Activated T-cell treated with anti-CD3 and anti-CD28 coated beads for 48 hours (primary cell): ENCODE measurements at regions not wholly inside any gene's neighbourhood (a gene's known extent, or its start where the extent isn't known, plus 50 kb on each side); places are given as distances from the start of the nearest gene placed in this dataset.

Experiments
- DNase-seq: peaks from one replicate; pipeline ENCODE4 v3.0.0-alpha.2; 2020; ENCODE audit warnings: low read depth

DNA sequence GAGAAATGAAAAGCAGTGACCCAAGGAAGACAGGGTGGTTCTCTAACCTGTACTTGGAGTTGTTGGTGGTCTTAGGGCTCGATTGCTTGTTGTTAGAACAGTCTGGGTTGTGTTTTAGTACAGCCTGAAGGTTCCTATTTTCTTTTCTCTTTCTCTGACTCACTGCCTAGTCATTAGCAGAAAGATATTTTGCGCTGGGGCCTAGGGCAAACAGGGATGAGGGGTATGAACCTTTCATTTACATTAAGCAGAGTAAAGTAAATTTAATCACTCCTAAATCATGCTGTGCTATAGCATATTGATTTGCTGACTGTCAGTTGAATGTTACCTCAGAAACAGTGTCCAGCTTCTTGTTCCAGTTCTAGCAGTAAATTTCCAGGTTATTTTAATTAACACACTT lies 197.2 kb downstream of the RWDD3 start:
- DNase-seq = no peak

DNA sequence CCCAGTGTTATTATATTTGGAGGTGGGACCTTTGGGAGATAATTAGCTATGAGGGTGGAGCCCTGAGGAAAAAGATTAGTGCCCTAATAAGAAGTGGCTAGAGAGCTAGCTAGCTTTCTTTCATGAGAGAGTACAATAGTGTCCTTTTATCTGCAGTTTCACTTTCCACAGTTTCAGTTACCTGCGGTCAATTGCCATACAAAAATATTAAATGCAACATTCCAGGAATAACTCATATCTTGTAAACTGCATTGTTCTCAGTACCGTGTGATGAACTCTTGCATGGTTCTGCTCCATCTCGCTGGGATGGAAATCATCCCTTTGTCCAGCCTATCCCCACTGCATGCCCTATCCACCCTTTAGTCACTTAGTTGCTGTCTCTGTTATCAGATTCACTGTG lies 201.6 kb downstream of the RWDD3 start:
- no peak for DNase-seq

DNA sequence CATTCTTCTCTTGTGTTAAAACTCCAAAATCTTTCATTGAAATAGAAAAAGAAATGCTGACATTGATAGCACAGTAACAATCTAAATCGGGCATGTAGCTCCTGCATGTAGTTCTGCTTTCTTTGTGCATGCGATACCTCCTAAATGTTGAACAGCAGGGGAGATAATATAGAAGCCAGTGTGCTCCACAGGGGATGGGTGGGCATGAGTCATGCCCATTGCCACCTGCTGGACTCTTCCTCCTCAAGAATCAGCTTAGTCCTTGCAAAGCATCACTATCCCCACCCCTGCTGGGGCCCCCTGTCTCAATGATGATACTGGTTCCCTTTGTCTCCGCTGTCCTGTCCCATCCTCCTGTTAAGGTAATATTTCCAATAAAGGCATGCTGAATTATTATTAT lies 203.0 kb downstream of the RWDD3 start:
- DNase-seq = no peak

- no peak for DNase-seq
These were observed 203.8 kb downstream of the RWDD3 start for GRCh38 chr1:95437781-95438180.

DNA sequence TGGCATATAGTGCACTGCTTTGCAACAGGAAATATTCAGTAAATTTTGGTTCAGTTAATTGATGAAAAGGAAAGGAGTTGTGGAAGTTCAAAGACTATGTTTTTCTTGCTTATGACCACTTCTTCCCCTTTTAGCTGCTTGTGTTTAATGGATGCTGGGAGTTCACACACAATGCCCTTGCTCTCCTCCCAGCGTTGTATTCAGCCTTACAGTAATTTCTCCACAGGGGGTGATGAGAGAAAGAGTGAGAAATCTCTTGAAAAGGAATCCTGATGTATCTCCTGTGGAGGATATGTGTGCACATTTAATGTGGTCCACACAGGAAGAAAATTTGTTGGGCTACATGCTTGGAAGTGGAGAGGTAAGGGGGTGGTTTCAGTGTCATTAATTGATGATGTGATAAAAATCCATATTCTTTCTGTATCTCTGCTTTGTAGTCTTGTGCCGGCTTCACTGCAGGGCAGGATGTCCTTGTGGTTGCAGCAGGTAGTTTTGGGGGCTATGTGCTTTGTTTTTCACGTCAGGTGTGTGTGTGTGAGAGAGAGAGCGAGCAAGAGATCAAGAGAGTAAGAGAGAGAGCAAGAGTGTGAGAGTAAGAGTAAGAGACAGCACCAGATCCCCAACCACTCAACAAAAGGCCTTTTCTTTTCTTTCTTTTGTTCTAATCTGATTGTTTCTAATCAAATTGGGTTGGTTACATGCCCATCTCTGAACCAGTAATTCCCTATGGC lies 204.4 kb downstream of the RWDD3 start:
- no peak for DNase-seq

- no peak for DNase-seq
These were observed 206.5 kb downstream of the RWDD3 start for GRCh38 chr1:95440511-95440910.

DNA sequence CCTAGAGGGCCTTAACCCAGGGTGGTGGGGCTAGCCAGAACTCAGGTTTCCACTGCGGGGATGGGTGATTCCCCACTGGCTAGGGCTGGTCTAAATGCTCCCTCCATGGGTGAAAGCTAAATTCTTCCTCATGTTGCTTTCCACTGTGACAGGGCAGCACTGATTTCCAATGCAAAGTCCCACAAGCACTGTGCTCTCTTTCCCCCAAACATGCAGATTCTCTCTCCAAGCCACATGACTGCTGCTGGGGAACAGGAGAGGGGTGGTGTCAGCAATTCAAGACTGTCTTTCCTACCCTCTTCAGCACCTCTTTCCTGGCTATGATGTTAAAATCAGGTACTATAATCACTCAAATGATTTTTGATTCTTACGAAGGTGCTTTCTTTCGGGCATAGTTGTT lies 215.5 kb downstream of the RWDD3 start:
- no peak for DNase-seq

DNA sequence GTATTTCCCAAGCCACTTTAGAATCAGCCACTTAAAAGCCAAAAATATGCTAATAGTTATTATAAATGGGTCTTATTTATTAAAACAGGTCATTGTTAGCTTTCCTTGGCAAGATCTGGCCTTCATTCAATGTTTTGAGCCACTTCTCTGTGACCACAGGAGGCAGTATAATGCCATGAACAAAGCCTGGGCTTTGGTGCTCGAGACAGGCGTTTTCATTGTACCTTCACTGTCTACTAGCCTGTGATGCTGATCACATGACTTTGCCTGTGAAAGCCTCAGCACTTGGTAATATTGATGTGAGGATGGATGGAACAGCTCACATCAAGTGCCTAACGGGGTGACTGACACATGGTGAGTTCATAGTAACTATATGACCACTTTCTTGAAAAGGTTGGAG lies 217.0 kb downstream of the RWDD3 start:
- DNase-seq = no peak

DNA sequence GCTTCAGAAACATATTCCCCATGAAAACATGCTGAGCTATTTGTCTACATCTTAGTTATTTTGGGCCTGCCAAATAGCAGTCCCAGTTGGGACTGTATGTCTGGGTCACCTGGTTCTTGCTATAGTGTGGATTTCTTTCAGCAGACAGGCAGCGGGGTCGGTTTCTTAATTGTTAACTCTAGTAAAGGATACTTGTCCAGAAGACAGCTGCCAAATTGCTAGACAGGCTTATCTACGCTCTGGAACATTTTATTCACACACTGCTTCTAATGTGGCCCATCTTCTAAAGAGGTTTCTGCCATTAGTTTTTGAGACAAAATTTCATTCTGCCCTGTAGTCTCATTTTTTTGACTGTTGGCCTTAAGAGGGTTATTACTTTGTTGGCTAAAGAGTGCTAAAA lies 217.9 kb downstream of the RWDD3 start:
- no peak for DNase-seq

- DNase-seq = no peak
These were observed 219.0 kb downstream of the RWDD3 start for GRCh38 chr1:95453053-95453452.

GRCh38 chr1:95467036-95467435 lies 233.0 kb downstream of the RWDD3 start:
- no peak for DNase-seq

DNA sequence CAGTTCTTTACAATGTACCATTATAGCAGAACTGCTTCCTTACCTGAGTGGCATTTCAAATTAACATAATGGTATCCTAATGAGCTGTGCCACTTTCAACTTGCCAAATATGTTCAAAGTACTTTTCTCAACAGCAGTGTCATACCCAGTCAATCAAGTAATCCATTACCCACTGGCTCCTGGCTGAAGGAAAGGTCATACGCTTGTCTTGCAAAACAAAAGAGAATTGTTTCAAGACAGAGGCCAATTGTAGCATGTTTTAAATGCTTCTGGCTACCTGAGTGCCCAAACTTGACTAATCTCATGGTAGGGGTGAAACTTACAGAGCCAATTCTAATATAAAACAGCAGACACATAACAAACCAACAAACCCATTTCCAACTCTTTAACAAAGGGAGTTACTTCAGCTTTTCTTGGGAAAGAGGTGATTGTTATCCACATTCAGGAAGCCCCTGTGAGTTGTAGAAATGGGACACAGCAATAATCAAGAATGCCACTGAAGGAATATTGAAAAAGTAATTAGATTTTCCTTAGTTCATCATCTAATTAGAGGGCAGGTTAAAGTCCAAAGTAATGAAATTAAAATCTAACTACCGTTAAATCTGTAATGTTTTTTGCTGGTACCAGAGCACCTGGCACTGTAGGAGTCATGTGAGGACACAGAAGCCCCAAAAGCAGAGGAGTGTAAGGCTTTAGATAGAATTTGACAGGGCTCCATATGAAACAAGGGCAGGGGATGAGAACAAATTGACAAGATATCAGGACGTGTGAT lies 241.9 kb downstream of the RWDD3 start:
- DNase-seq = no peak

DNA sequence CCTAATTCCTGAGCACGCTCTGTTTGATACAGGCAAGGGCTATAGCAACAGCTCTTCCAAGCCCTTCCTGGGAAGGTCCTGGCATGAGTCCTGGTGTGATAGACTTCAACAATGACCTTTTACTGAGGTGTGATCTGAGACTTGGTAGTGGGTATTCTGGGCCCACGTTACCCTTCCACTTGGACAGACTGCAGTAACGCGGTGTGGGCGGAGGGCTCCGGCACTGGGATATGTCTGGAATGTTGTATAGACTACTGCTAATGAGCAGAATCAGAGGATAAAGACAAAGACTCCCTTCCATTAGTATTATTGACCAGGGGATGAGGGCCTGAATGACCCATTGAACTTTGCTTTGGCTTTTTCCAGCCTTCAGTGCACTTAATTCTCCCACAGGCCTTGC lies 262.3 kb downstream of the RWDD3 start:
- DNase-seq = no peak

DNA sequence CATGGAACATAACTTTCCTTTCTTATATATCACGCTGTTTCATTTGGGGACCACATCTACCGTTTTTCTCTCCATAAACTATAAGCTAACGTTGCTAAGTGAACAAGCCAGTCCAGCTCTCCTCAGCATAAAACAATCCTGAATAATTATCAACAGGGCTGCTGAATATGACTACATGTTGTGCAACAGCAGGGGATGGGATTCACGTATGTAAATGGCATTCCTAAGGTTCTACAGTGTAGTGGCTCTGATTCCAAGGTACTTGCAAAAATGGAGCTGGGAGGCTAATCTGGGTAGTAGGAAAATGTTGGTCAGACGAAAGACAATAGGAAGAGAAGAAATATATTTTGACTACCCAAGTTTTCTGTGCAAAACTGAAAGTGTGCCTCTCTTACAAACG lies 262.8 kb downstream of the RWDD3 start:
- DNase-seq = no peak

DNA sequence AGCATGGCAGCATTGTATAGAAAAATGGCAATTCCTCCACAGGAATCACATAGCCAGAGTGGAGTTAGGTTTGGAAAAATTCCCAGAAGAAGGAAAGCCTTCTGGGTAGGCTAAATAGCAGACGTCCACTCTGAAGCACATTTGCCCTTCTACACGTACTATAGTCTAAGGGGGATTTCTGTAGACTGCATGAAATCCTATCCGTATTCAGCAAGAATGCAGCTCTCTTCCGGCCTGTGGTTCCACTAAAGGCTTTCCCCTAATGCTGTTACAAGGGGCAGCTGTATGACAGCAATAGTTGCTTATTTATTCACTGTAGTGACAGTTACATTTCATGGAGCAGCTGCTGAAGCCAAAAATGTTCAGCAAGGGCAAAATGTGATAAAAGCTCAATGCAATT lies 263.6 kb downstream of the RWDD3 start:
- no peak for DNase-seq

- no peak for DNase-seq
These were observed 269.4 kb downstream of the RWDD3 start for GRCh38 chr1:95503278-95504030.

DNA sequence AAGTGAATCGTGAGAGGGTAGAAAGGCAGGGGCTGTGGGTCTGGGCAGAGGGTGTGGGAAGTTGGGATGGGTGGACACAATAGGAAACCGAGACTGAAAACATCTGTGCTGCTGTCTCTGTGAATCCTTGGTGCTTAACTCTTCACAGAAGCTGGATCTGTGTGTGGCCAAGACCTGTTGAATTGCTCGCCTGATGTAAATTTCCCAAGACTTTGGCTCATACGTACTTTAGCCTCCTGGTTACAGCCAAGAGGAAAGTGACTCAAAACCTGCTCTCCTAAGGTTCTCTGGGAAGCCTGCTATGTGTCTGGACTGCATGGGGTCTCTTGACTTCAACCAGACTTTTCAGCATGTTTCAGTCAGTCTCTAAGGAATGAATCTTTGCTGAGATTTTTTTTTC lies 270.3 kb downstream of the RWDD3 start:
- no peak for DNase-seq

GRCh38 chr1:95506736-95507414 lies 272.9 kb downstream of the RWDD3 start:
- no peak for DNase-seq

GRCh38 chr1:95509989-95510388 lies 276.0 kb downstream of the RWDD3 start:
- DNase-seq = no peak

GRCh38 chr1:95512925-95513324 lies 278.9 kb downstream of the RWDD3 start:
- DNase-seq = no peak

DNA sequence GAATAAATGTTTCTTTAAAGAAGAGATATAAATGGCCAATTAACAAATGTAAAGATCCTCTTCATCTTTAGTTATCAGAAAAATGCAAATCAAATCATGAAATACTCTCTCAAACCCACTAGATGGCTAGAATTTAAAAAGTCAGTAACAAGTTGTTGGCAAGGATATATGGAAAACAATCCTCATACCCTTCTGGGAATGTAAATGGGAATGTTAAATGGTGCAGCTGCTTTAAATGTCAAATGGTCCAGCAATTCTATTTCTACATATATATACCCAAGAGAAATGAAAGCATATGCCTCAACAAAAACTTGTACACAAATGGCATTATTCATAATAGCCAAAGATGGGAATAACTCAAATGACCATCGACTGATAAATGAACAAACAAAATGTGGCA lies 283.5 kb downstream of the RWDD3 start:
- DNase-seq = no peak

- no peak for DNase-seq
These were observed 284.3 kb downstream of the RWDD3 start for GRCh38 chr1:95518310-95518709.

GRCh38 chr1:95520390-95520789 lies 286.4 kb downstream of the RWDD3 start:
- no peak for DNase-seq
